Left lung (tissue), 4 donors: ENCODE measurements at regions not wholly inside any gene's neighbourhood (a gene's known extent, or its start where the extent isn't known, plus 50 kb on each side); places are given as distances from the start of the nearest gene placed in this dataset.

Experiments
- ATAC-seq: fragments of 200-7000 bp; cut with Tn5 transposase; one replicate; pipeline ENCODE4 v1.9.1; 2020; ENCODE audit warnings: moderate library complexity
- DNase-seq, 4 donors: peaks; one replicate each; pipeline ENCODE4 v3.0.0-alpha.2; 2013 to 2020
- H3K27ac ChIP-seq, 2 donors: fragments of 200-600 bp; sonication (generic) in 1 of 2; one replicate each; pipeline versions ENCODE4 v1.5.0 to v1.8.0; 2020 to 2021
- H3K27me3 ChIP-seq, 2 donors: fragments of 200-600 bp; sonication (generic) in 1 of 2; one replicate each; pipeline versions ENCODE4 v1.5.0 to v1.8.0; 2020 to 2021
- H3K36me3 ChIP-seq, 2 donors: fragments of 200-600 bp; sonication (generic) in 1 of 2; one replicate each; pipeline versions ENCODE4 v1.5.0 to v1.8.0; 2020 to 2021
- H3K4me1 ChIP-seq, 2 donors: fragments of 200-600 bp; one replicate each; pipeline ENCODE4 v1.8.0; 2021
- H3K4me3 ChIP-seq, 2 donors: fragments of 200-600 bp; sonication (generic) in 1 of 2; one replicate each; pipeline versions ENCODE4 v1.5.0 to v1.8.0; 2020 to 2021; ENCODE audit warnings: mild to moderate bottlenecking in 1 of 2
- H3K9me3 ChIP-seq, 2 donors: fragments of 200-600 bp; sonication (generic) in 1 of 2; one replicate each; pipeline versions ENCODE4 v1.5.0 to v1.8.0; 2020 to 2021
- intact Hi-C, 2 donors: fragments of 100-400 bp; cut with DNase I; formaldehyde crosslinking; loops; one replicate each; pipeline versions ENCODE4 v1.11.2 to v1.14.2; 2022
- TF ChIP-seq, protein P1 (sequence below), 2 donors: fragments of 200-600 bp; sonication (generic) in 1 of 2; IDR thresholded peaks; one replicate each; pipeline versions ENCODE4 v1.5.0 to v1.8.0; 2021; ENCODE audit warnings: antibody characterized with exemption in 2 of 2
- donor health status: DM: no; HTN: yes; CAD: no.
- donor health status: DM: no; HTN: no; CAD: no.

DNA sequence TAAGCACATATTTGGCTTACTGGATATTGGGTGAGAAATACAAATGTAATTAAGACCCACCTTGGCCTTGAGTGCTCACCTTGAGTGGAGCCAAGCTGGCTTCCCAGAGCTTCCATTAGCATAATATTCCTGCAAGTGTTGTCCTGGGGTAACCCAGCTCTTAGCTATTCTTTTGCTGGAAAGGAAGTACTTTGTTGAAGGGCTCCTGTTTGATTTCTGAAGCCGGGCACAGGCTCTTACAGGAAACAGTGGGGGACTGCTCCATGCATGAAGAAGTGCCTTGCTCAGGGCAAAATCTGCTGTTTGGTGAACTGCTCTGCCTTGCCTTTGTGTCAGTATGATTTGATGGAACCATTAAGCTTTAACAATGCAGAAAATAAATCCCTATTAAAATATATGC lies 325.4 kb downstream of the SMAD2 start:
- Histone ChIP-seq H3K4me1 (no peaks in the 10 kb centered on the region), H3K9me3 (no peaks in the 10 kb centered on the region), H3K4me3 (no peak overlapping the region), H3K27ac (no peak overlapping the region), H3K36me3 (no peaks in the 10 kb centered on the region), H3K27me3 (no peaks in the 10 kb centered on the region)
- intact Hi-C loops, result no loop called here
- DNase-seq, result no peak
- TF ChIP-seq, protein P1, sequence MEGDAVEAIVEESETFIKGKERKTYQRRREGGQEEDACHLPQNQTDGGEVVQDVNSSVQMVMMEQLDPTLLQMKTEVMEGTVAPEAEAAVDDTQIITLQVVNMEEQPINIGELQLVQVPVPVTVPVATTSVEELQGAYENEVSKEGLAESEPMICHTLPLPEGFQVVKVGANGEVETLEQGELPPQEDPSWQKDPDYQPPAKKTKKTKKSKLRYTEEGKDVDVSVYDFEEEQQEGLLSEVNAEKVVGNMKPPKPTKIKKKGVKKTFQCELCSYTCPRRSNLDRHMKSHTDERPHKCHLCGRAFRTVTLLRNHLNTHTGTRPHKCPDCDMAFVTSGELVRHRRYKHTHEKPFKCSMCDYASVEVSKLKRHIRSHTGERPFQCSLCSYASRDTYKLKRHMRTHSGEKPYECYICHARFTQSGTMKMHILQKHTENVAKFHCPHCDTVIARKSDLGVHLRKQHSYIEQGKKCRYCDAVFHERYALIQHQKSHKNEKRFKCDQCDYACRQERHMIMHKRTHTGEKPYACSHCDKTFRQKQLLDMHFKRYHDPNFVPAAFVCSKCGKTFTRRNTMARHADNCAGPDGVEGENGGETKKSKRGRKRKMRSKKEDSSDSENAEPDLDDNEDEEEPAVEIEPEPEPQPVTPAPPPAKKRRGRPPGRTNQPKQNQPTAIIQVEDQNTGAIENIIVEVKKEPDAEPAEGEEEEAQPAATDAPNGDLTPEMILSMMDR (IDR thresholded peaks at IDR 0.05), result no peak
- ATAC-seq, result peak; percentile 85

DNA sequence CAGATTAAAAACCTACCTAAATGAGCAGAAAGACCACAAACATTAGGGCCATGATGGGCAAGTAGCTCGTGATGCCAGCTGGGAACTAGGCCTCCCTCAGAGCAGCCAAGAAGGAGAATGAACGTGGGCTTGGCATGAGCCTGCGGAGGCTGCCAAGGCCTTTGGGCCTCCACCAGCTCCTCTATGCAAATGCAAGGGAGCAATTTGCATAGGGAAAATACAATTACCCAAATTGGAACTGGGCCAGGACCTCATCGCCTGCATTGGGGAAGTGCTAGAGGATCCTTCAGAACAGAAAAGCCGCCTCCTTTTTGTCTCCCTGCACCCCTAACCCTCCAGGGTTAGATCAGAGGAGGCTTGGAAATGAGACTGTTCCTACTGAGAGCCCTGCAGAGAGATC lies 326.4 kb downstream of the SMAD2 start:
- no peak for ATAC-seq
- Histone ChIP-seq H3K4me3 (no peak overlapping the region), H3K27me3 (no peaks in the 10 kb centered on the region), H3K36me3 (no peaks in the 10 kb centered on the region), H3K9me3 (no peaks in the 10 kb centered on the region), H3K4me1 (no peaks in the 10 kb centered on the region), H3K27ac (no peak overlapping the region)
- no peak for DNase-seq
- intact Hi-C loops, result no loop called here
- TF ChIP-seq, protein P1 (IDR thresholded peaks at IDR 0.05), result no peak

DNA sequence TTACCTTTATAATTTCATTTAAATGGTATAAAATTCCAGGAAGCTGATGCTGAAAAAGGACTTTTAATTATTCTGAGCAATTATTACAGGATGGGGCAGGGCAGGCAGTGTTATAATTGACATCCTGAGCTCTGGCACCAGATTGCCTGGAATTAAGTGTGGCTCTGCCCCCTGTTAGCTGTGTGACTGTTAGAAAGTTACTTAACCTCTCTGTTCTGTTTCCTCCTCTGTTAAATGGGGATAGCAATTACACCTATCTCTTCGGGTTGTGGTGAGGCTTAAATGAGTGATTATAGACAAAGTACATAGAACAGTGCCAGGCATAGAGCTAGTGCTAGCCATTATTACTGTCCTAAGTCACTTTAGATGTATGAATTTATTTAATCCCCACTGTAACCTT lies 327.3 kb downstream of the SMAD2 start:
- Histone ChIP-seq H3K27ac (no peak overlapping the region), H3K9me3 (no peaks in the 10 kb centered on the region), H3K36me3 (no peaks in the 10 kb centered on the region), H3K4me1 (no peaks in the 10 kb centered on the region), H3K27me3 (no peaks in the 10 kb centered on the region), H3K4me3 (no peak overlapping the region)
- ATAC-seq (no peak), DNase-seq (no peak)
- TF ChIP-seq, protein P1 (IDR thresholded peaks at IDR 0.05), result no peak
- intact Hi-C loops, result no loop called here

DNA sequence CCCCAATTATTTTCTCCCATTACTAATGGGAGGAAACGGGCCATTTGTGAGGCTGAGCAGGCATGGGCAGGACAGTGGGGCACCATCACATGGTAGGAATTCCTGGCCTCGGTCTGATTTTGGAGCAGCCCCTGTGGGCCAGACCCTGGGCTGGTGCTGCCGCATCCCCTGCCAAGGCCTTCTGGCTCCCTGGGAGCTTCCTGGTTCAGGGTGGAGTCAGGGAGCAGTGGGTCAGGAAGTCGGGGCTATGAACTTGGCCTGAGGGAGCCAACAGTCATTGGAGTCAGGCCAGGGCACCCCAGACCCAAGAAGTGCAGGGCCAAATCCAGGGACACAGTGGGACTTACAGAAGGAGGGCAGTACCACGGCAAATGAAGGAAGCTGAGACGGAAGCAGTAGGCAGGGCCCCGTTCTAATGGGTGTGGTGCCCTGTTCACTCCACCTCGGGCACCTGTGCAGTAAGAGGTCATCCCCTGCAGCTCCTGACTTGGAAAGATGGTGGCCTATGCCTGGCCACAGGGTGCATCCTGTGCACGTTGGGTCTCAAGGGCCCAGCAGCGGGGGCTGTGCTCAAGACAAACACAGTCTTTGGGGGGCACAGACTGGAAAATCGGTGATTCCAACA lies 328.1 kb downstream of the SMAD2 start:
- Histone ChIP-seq H3K4me1 (no peaks in the 10 kb centered on the region), H3K9me3 (no peaks in the 10 kb centered on the region), H3K4me3 (no peak overlapping the region), H3K36me3 (no peaks in the 10 kb centered on the region), H3K27ac (no peak overlapping the region), H3K27me3 (no peaks in the 10 kb centered on the region)
- no peak for DNase-seq
- TF ChIP-seq, protein P1 (IDR thresholded peaks at IDR 0.05), result no peak
- intact Hi-C loops, result no loop called here
- ATAC-seq, result no peak

DNA sequence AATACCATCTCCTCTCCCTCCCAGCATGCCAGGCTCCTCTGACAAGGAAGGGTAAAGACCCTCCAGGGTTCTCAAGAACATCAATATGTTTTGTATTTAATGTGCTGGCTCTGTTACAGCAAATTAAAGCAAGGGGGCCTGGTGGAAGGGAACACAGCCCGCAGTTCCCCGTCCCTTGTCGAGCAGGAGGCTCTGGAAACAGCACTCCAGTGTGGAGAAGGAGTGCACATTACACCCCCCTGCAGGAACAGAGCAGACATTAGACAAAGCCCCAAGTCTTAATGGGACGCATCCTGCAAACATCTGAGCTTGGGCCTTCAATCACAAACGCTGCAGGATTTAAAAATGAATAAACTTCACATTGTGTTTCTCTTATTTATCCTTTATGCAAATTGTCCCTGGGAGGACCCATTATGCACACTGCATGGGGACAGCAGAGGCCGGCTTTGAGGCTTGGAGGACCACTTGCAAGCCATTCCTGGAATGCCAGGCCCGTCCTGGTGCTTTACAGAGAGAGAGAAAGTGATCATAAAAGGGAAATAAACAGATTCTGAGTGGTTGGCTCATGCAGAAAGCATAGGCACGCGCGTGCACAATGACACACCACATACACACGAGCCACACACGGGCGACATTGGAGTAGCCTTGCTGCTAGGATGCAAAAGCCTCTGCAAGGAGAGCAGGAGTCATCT lies 328.7 kb downstream of the SMAD2 start:
- intact Hi-C loops, result no loop called here
- no peaks in the 10 kb centered on the region for H3K9me3 ChIP-seq
- no peaks in the 10 kb centered on the region for H3K4me1 ChIP-seq
- H3K36me3 ChIP-seq, result no peaks in the 10 kb centered on the region
- H3K27me3 ChIP-seq, result no peaks in the 10 kb centered on the region
- no peak for DNase-seq
- TF ChIP-seq, protein P1 (IDR thresholded peaks at IDR 0.05), result no peak
- ATAC-seq, result no peak
- no peak overlapping the region for H3K4me3 ChIP-seq
- H3K27ac ChIP-seq, result no peak overlapping the region
